Nucleus accumbens (tissue), 56 donors: ENCODE measurements at regions not wholly inside any gene's neighbourhood (a gene's known extent, or its start where the extent isn't known, plus 50 kb on each side); places are given as distances from the start of the nearest gene placed in this dataset.

Experiments used
- DNase-seq, 56 donors: peaks; one replicate each; lab custom pipeline; 2025; lab: John Stamatoyannopoulos, UW

- DNase-seq: no peak
These were observed 665.2 kb upstream of the CDH8 start for GRCh38 chr16:62701426-62701825.

DNA sequence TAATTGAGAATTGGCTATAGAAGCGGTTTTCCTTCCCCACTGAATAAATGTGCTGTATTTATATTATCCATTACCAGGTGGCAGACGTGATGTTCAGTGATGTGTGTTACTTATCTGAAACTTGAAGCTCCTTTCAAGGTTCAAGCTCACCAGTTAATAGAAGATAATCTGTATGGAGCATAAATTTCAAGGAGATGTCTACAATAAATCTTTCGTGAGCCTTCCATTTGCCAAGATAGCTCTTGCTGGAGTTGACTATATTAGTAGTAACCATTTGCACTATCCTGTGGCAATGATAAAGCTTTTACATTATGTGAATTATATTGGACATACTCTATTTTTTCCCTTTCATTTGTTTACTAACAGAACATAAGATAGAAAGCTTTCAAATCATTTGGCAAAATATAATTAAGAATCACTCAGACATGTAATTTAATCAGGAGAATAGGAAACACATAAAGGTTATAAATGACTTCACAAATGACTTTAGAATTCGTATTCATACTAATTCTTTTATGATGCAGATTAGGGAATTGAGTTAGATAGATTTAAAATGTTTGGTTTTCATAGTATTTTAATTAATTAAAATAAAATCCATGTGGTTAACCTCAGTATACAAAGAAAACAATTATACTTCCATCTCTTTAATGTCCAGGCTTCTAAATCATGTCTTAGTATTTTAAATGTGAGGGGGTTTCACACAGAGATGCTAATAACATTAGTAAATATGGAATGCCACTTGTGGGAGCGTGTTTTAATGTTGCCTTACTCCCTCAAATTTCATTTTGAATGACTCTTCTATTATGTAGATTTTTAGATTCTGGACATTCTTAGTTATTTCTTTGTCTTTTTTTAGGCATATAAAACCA lies 664.4 kb upstream of the CDH8 start:
- DNase-seq: no peak

DNA sequence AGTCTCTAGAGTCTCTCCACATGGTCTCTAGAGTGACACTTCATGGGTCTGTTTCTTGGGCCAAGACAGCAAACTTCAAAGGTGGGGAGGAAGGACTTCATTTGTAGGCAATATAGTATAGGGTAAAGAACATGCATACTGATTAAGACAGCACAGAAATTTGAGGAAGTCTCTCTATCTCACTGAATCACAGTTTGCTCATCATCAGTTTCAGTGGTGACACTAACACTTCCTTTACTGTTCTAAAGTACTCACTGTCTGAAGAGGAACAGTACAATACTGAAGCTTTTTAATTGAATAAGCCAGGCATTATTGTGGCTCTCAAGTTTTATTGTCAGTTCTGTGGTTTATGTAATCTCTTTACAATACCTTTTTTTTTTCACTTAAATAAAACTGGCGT lies 656.4 kb upstream of the CDH8 start:
- DNase-seq: no peak

- DNase-seq: no peak
These were observed 645.6 kb upstream of the CDH8 start for GRCh38 chr16:62681819-62682218.

- DNase-seq: no peak
These were observed 642.6 kb upstream of the CDH8 start for GRCh38 chr16:62678796-62679195.

GRCh38 chr16:62676306-62676705 lies 640.1 kb upstream of the CDH8 start:
- no peak for DNase-seq

- peak in 38 of 56 donors; percentile 2 to 59 (median 16) for DNase-seq
These were observed 629.0 kb upstream of the CDH8 start for GRCh38 chr16:62665269-62665668.

DNA sequence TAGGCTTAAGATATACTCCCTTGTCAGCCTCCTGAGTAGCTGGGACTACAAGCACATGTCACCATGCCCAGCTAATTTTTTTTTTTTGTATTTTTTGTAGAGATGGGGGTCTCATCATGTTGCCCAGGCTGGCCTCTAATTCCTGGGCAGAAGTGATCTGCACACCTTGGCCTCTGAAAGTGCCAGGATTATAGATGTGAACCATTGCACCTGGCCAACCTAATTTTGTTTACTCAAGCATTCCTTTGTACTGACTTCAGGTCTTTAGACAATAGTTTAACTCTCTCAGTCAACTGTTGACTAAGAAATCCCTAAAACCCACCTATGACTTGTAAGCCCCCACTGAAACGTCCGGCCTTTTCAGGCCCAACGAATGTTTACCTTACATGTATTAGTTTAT lies 628.3 kb upstream of the CDH8 start:
- DNase-seq: no peak

GRCh38 chr16:62661435-62661834 lies 625.2 kb upstream of the CDH8 start:
- no peak for DNase-seq

- no peak for DNase-seq
These were observed 620.9 kb upstream of the CDH8 start for GRCh38 chr16:62657116-62657515.

- DNase-seq: no peak
These were observed 616.3 kb upstream of the CDH8 start for GRCh38 chr16:62652441-62653120.

- DNase-seq: no peak
These were observed 612.0 kb upstream of the CDH8 start for GRCh38 chr16:62648256-62648655.

- DNase-seq: no peak
These were observed 608.0 kb upstream of the CDH8 start for GRCh38 chr16:62644030-62644812.

- no peak for DNase-seq
These were observed 606.4 kb upstream of the CDH8 start for GRCh38 chr16:62642677-62643076.

GRCh38 chr16:62639890-62640289 lies 603.7 kb upstream of the CDH8 start:
- no peak for DNase-seq

- DNase-seq: no peak
These were observed 603.0 kb upstream of the CDH8 start for GRCh38 chr16:62638964-62639870.

DNA sequence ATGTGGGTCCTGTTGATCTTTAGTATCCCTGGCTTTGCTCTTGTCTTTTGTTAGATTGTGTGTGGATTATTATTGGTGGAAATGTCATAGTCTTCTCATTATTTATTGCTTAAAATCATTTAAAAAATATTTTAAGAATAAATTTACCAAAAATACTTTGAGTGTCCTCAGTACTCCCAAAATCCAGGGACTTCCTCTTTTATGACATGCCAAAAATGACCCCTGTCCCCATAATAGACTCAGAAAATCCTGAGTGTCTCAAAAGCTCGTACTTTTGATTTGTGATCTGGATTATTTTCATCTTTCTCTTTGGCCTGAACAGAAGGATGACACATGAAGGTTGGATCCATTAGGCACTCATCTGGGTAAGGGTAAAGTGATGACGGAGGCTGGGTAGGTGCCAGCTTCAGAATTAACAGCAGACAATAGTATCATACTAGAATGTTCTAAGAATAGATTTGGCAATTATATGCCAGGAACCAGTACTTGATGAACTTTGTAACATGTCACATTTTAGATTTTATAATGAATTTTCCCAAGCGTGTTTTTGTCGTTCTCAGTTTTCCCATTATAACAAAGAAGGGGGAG lies 602.2 kb upstream of the CDH8 start:
- no peak for DNase-seq

DNA sequence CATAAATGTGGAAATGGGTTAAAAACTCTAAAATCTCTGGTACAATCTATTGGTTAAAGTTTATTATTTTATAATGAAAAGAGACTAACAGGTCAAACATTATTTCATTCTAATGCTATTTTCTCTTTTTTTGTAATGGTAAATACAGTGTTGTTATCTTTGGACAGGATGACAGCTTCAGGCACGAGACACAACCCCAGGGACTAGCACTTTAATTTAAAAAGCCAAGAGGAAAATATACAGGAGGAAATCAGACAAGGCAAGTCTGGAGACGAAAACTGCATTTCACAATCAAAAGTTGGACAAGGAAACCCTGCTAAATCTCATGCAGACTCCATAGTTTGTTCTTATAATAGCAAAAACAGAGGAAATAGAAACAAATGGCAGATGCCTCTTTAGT lies 589.1 kb upstream of the CDH8 start:
- DNase-seq: no peak

DNA sequence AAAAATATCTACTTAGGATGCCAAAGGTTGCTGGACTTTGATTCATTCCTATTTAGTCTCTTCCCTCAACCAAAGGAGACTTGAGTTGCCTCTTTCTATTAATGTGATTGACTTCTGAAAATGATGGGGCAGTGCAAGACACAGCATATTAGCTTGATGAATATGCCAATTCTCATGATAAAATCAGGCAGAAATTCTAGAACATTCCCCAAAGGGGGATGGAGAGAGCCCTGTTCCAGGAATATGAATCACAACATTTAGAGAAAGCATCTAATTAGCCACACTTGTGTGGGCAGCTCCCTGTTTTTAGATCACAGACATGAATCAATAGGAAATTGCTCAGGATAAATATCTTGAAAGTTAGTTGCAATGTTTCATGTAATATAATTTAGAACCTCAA lies 584.0 kb upstream of the CDH8 start:
- no peak for DNase-seq

- no peak for DNase-seq
These were observed 579.3 kb upstream of the CDH8 start for GRCh38 chr16:62615526-62615925.
